ENCODE measurements at regions not wholly inside any gene's neighbourhood (a gene's known extent, or its start where the extent isn't known, plus 50 kb on each side); places are given as distances from the start of the nearest gene placed in this dataset.

DNA sequence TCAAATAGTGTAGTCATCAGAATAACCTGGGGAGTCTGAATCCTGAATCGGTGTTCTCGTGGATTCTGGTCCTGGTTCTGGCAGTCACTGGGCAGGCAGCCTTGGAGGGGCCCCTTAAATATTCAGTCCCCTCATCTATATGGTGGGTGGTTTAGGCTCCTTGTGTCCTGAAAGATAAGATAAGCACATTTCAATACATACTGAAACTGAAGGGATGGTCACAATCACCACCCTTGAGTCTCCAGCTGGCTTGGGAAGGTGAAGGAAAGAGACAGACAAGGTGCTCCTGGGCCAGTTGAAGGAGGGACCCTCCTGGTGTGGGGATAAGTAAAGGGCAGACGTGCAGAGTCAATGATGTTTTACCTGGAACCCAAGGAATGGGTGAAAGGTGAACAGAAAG, 146.7 kb downstream of the CXCL12 start:
- Histone ChIP-seq H3K4me1 (ENCODE audit: low read length) (no peaks in the 10 kb centered on the region), H2AFZ (ENCODE audit: low read length) (no peak overlapping the region), H3K9me3 (replicated peaks; ENCODE audit: insufficient read depth, low read length) (no peaks in the 10 kb centered on the region), H3F3A (ENCODE audit: insufficient read depth, low read length) (no peaks in the 10 kb centered on the region), H4K20me1 (ENCODE audit: insufficient read depth, low read length) (no peaks in the 10 kb centered on the region), H3K27ac (ENCODE audit: low read length) (no peak overlapping the region), H3K79me2 (ENCODE audit: low read length) (no peaks in the 10 kb centered on the region), H3K36me3 (replicated peaks; ENCODE audit: insufficient read depth, low read length) (no peaks in the 10 kb centered on the region), H3K9ac (ENCODE audit: low read length) (no peak overlapping the region), H3K4me3 (ENCODE audit: low read length) (no peak overlapping the region), H3K27me3 (replicated peaks; ENCODE audit: insufficient read depth, low read length) (no peaks in the 10 kb centered on the region), H3K9me2 (replicated peaks; ENCODE audit: insufficient read depth, low read length) (no peaks in the 10 kb centered on the region), H3K4me2 (ENCODE audit: low read depth, low read length) (no peak overlapping the region)
- TF ChIP-seq EZH2 (optimal IDR thresholded peaks at IDR 0.05; ENCODE audit: low read depth, low read length): no peak
- TF ChIP-seq, protein P1, sequence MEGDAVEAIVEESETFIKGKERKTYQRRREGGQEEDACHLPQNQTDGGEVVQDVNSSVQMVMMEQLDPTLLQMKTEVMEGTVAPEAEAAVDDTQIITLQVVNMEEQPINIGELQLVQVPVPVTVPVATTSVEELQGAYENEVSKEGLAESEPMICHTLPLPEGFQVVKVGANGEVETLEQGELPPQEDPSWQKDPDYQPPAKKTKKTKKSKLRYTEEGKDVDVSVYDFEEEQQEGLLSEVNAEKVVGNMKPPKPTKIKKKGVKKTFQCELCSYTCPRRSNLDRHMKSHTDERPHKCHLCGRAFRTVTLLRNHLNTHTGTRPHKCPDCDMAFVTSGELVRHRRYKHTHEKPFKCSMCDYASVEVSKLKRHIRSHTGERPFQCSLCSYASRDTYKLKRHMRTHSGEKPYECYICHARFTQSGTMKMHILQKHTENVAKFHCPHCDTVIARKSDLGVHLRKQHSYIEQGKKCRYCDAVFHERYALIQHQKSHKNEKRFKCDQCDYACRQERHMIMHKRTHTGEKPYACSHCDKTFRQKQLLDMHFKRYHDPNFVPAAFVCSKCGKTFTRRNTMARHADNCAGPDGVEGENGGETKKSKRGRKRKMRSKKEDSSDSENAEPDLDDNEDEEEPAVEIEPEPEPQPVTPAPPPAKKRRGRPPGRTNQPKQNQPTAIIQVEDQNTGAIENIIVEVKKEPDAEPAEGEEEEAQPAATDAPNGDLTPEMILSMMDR (IDR thresholded peaks at IDR 0.05; ENCODE audit: low read length): no peak
- no peak for TF ChIP-seq EZH2phosphoT487 (IDR thresholded peaks at IDR 0.05; ENCODE audit: low read length)
- no peak for DNase-seq

DNA sequence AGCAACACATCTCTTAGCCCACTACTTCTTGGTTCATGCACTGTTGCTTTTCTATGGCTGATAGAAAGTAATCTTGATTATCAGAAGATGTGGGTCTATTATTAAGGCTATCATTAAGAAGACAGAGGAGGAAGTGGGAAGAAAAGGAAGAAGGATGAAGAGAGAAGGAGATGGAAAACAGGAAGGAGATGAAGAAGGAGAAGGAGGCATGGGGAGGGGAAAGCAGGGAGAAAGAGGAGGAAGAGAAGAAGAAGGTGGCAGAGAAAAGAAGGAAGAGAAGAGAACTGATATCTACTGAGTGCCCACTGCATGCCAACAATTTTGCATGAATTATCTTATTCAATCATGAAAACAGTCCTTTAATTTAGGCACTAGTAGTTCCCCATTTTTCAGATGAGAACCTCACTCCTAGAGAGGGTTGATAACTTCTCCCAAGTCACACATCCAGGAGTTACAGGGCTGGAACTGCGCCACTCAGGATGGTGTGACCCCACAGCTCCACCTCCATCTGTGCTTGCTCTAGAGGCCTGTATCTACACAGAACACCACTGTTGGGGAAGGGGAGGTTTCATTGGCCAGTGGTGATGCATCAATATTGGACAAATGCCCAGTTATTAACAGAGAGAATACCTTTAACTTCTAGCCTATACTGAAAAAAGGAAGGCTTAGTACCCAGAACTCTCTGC, 147.4 kb downstream of the CXCL12 start:
- Histone ChIP-seq H3K4me2 (ENCODE audit: low read depth, low read length) (no peak overlapping the region), H3K9ac (ENCODE audit: low read length) (no peak overlapping the region), H3K9me2 (replicated peaks; ENCODE audit: insufficient read depth, low read length) (no peaks in the 10 kb centered on the region), H4K20me1 (ENCODE audit: insufficient read depth, low read length) (no peaks in the 10 kb centered on the region), H3K27ac (ENCODE audit: low read length) (no peak overlapping the region), H3F3A (ENCODE audit: insufficient read depth, low read length) (no peaks in the 10 kb centered on the region), H3K4me1 (ENCODE audit: low read length) (no peaks in the 10 kb centered on the region), H3K79me2 (ENCODE audit: low read length) (no peaks in the 10 kb centered on the region), H3K36me3 (replicated peaks; ENCODE audit: insufficient read depth, low read length) (no peaks in the 10 kb centered on the region), H3K4me3 (ENCODE audit: low read length) (no peak overlapping the region), H3K9me3 (replicated peaks; ENCODE audit: insufficient read depth, low read length) (no peaks in the 10 kb centered on the region), H2AFZ (ENCODE audit: low read length) (no peak overlapping the region), H3K27me3 (replicated peaks; ENCODE audit: insufficient read depth, low read length) (no peaks in the 10 kb centered on the region)
- TF ChIP-seq EZH2 (optimal IDR thresholded peaks at IDR 0.05; ENCODE audit: low read depth, low read length) (no peak), EZH2phosphoT487 (IDR thresholded peaks at IDR 0.05; ENCODE audit: low read length) (no peak)
- TF ChIP-seq, protein P1 (IDR thresholded peaks at IDR 0.05; ENCODE audit: low read length): no peak
- DNase-seq: no peak

DNA sequence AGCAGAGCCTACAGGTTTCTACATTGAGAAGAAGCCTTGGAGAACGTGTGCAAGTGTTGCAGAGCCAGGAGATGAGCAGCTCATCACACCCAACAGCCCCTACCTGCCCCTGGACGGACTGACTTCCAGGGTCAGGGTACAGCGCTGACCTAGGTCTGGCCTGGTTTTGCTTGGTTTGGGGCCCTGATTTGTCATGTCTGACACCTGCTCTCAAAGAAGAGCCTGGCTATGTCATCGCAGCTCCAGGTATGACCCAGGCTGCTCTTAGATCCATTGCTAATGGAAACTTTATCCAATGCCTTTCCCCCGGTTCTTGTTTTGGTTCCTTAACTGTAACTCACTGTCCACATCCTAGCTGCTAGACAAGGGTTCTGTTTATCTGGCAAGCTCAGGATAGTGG, 149.5 kb downstream of the CXCL12 start:
- H3F3A ChIP-seq (ENCODE audit: insufficient read depth, low read length): no peaks in the 10 kb centered on the region
- no peak overlapping the region for H3K27ac ChIP-seq (ENCODE audit: low read length)
- H3K4me1 ChIP-seq (ENCODE audit: low read length): no peaks in the 10 kb centered on the region
- H3K79me2 ChIP-seq (ENCODE audit: low read length): no peaks in the 10 kb centered on the region
- H4K20me1 ChIP-seq (ENCODE audit: insufficient read depth, low read length): no peaks in the 10 kb centered on the region
- H2AFZ ChIP-seq (ENCODE audit: low read length): no peak overlapping the region
- H3K36me3 ChIP-seq (replicated peaks; ENCODE audit: insufficient read depth, low read length): no peaks in the 10 kb centered on the region
- no peak overlapping the region for H3K4me2 ChIP-seq (ENCODE audit: low read depth, low read length)
- no peak overlapping the region for H3K4me3 ChIP-seq (ENCODE audit: low read length)
- H3K9me2 ChIP-seq (replicated peaks; ENCODE audit: insufficient read depth, low read length): no peaks in the 10 kb centered on the region
- TF ChIP-seq, protein P1 (IDR thresholded peaks at IDR 0.05; ENCODE audit: low read length): no peak
- TF ChIP-seq EZH2phosphoT487 (IDR thresholded peaks at IDR 0.05; ENCODE audit: low read length): no peak
- no peak for TF ChIP-seq EZH2 (optimal IDR thresholded peaks at IDR 0.05; ENCODE audit: low read depth, low read length)
- no peaks in the 10 kb centered on the region for H3K27me3 ChIP-seq (replicated peaks; ENCODE audit: insufficient read depth, low read length)
- no peak for DNase-seq
- no peak overlapping the region for H3K9ac ChIP-seq (ENCODE audit: low read length)
- no peaks in the 10 kb centered on the region for H3K9me3 ChIP-seq (replicated peaks; ENCODE audit: insufficient read depth, low read length)
